GM21786 (cell line): ENCODE measurements at regions not wholly inside any gene's neighbourhood (a gene's known extent, or its start where the extent isn't known, plus 50 kb on each side); places are given as distances from the start of the nearest gene placed in this dataset.

Experiments used
- ATAC-seq: cut with Tn5 transposase; IDR thresholded peaks from one replicate; pipeline ENCODE4 v1.9.1; 2021; ENCODE audit not compliant: unreplicated experiment

DNA sequence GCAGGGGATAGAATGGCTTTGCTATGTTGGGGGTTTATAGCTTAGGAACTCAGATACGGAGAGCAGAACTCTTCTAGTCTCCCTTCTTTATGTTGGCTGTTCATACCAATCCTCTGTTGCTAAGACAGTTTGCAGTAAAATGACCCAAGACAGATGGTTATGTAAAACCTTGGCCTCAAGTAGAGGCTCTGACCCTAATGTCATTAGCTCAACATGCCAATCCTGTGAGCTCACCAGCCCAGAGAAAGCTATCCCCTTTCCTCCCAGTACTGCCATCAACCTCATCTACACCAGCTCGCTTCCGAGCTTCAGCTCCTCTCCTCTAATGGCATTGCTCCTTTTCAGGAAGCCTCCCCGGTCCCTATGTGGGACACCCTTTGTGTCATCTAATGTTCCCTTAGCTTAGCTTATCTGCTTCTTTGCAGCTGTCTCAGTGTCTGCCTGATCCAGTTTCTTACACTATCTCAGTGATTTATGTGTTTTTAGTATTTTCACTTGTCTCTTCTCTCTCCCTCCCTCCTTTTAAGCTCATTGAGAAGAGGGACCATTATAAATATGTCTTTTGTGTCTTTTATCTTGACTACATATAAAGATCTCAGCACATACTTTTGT, 281.3 kb upstream of the CLINT1 start:
- ATAC-seq, result no peak

DNA sequence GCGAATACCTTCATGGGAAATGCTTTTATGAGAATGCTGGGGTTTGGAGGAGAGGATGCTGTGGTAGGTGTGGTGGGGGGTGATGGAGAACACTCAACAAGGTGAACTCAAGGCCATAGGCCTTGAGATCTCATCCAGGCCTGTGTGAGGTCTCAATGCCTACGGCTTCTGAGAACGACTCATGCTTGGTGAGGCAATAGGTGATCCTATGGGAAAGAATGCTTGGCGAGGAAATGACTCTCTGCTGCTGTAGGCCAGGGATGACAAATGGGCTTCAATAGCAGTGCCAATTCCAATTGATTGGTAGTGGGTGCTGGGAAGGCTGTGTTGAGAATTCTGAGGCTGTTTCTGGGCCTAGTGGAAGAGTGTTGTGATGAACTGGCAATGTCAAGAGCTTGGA, 280.2 kb upstream of the CLINT1 start:
- no peak for ATAC-seq

DNA sequence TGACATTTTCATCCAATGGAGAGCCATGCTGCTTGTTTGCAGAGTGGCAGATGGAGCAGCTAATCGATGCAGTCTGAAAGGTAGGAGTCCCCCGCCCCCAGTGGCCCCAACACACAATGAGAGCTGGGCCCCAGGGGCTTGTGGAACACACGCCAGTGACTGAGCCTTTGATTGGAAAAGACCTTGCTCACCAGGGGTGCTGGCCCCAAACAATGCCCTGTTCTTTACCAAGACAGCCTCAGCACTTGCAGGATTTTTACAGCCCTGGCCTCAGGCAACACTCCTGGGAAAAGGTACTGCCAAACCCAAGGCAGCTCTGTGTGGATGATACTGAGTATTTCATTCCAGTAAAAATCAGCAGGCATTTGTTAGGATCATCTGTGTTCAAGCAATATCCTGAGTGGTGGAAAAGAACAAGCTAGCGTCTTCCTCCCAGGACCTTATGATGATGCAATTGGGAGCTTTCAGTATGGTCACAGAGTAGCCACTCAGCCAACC, 276.8 kb upstream of the CLINT1 start:
- no peak for ATAC-seq

DNA sequence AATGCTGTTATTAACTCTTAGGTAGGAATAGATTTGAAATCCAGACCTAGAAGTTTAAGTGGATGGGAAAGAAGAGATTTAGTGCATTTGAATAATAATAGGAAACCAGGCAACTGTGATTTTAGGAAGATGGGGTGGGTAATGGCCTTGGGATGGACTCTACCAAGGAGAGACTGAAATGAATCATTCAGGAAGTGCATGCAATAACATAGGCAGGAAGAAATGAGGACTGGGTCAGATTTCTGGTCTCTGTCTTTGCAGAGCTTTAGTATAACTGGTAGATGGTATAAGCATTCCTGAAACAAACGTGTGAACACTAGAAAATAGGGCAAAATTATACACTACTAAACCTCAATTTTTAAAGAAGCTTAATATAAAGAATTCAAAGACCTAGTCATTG, 274.4 kb upstream of the CLINT1 start:
- no peak for ATAC-seq

DNA sequence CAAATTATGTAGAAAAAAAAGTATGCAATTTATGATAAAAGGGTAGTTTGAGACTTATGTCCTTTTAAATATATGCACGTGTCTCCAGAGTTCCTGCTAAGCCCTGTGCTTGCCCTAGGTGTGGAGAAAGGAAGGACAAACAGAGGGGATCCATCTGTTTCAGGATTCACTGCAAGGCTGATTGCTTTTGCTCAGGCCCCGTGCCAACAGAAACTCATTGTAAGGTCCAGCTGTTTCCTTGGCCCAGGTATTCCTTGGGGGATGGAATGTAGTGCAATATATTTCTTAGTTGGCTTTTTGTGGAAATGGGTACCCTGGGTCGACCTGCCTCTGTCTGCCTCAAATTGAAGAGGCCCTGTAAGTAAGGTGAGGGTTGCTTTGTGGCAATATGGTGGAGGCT, 268.6 kb upstream of the CLINT1 start:
- ATAC-seq, result no peak

DNA sequence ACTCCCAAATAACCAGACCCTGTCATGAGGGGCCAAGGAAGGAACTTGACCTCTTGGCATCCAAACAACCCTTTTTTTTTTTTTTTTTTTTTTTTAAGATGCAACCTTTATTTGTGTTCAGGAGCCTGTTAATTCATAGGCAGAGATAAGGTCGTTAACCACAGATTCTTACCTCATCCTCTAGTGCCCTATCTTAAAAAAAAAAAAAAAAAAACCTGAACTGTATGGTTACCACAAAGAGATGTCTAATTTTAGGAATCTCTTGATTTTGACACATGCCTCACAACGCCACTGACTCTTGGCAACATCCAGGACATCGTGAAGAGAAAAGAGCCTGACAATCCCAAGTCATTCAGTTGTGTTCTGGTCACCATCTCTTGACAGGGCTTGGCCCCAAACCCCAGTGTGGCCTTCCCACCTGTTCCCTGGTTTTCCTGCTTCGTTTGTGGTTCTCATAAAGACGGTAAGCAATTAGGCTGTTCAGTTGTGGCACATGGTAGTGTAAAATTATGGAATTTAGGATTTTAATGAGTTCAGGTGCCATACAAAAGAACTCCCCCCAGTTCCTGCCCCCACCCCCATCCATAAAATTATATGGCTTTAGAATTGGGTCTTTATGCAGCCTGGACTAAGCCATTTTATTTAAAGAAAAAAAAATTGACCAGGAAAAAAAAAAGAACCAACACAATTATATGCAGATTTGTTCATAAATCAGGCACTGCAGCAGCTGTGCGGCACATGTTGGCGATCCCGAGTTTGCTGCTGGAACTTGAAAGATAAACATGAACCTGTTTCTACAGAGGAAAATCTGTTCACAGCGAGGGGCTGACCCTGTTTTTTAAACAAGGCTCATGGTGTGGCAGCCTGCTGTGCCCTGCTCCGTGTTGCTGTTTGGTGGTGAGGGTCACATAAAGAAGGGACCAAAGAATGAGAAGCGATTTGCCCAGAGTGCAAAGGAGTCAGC, 267.8 kb upstream of the CLINT1 start:
- ATAC-seq, result no peak

DNA sequence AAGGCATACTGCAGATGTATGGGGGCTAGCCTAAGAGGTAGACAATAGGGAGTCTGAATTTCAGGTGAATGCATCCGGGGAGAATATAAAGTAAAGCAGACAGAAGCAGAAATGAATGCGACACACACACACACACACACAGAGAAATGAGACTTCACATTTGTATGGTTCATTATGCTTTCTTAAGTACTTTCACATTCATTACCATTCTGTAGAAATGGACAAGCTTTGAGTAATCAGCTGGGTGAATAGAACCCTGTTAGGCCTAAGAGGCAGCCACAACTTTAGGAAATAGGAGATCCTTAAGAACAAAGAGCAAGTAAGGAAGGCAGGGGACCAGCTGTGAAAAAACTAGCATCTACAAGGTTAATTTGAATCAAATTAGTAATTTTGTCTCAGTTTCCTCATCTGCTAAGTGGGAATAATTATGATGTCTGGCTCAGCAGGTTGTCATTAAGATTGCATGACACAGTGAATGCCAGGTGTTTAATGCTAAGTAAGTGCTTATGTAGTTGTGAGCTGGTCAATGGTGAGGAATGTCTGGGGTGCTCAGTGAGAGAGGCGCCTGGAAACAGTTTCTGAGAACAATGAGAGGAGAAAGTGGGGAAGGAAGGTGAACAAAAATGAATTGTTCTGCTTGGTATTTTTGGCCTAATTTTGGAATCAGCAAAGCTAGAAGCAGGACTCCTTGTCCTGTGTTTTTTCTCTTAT, 265.8 kb upstream of the CLINT1 start:
- no peak for ATAC-seq

DNA sequence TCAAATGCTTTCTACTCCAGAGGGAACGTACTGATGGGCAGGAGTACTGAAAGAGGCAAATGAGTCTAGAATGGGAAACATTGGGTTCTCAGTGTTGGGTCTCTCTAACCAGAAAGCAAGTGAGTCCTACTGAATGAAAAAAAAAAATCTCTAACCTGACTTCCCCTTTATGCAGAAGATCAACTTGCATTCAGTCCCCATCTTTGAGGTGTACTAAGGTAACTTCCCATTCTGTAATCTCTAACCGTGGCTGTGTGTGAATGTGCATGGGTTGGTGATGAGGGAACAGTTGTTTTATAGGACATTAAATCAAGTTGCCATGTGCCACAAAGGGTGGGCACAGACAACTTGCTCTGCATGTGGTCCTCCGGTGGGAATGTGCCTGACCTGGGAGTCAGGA, 264.6 kb upstream of the CLINT1 start:
- no peak for ATAC-seq

DNA sequence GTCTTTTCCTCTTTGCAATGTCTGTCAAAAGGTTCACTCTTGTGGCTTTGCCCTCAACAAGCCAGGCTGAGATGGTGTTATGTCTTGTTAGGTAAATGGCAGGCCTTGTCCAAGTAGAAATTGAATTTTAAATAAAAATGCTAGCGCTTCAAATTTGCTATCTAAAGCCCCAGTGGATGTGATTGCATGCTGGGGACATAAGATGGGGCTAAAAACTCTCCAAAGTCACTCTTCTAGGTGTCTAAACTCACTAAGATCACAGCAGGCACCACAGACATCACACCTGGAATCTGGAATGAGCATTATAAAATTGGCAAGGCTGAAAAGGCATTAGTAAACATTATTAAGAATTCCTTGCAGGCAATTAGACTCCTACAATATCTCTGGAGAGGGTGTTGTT, 262.7 kb upstream of the CLINT1 start:
- no peak for ATAC-seq

DNA sequence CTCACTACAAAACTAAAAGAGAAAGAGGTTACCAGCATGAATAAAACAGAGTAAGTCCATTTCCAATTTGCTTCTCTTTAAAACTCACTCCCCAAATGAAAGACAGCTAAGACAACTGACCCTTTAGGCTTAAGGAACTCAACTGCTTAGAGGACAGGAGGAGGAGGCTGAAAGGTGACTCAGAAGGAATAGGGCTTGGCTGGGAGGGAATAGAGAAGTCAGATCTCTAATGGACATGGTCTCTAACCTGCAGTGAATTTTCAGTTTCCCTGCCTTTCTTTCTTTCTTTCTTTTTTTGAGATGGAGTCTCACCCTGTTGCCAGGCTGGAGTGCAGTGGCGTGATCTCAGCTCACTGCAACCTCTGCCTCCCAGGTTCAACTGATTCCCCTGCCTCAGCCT, 261.8 kb upstream of the CLINT1 start:
- no peak for ATAC-seq

DNA sequence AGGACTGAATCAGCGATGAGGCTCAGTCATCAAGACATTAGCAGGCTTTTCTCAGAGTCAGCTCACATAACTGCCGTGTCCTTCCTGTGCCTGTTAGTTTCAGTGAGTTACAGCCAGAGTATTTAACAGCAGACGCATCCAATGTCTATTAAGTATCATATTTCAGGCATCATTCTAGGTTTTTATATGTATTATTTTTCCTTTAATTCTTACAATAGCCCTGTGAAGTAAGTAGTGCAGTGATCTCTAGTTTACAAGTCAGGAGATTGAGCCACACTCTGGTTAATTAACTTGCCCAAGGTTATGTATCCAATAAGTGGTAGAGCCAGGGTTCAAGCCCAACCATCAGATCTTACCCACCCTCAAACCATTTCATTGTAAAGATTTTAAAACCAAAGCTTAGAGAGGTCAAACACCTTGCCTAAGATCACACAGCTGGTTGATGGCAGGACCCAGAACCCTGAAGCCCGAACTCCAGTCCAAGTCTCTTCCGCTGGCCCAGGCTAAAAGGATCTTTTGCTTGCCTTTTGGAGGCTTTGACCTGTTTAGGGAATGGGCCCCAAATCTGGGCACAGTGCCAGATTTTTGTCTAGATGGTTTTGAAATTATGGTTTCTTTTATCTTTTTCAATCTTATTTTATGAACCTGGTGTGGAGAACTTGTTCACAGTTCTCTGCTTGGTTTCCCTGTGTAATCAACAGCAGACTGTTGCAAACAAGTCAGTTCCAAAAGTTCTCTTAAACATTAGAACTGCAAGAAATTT, 261.2 kb upstream of the CLINT1 start:
- ATAC-seq, result no peak

DNA sequence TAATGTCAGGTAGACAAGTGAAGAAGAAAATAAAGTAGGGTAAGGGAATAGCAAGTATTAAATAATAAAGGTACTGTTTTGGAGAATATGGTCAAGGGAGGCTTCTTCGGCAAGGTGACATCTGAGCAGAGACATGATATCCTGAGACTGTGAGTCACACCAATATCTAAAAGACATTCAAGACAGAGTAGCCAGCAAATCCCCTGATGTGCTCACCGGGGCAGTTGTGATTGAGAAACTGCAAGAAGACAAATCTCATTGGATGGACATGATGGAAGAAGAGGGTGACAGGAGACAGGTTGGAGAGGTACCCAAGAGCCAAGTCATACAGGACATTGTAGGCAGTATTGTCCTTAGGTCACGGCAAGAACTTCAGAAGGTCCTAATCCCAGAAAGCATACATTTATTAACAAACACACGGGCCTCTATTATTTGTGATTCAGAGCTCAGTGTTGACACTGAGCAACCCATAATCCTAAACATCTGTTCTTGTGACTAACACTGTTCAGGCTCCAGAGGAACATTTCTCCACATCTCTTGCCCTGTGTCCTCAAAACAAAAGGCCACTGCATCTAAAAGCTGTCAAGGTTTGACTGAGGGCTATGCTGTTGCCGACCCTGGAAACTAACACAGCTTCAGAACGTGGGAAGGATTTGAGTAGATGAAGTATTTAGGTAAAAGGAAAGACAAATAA, 258.7 kb upstream of the CLINT1 start:
- no peak for ATAC-seq

DNA sequence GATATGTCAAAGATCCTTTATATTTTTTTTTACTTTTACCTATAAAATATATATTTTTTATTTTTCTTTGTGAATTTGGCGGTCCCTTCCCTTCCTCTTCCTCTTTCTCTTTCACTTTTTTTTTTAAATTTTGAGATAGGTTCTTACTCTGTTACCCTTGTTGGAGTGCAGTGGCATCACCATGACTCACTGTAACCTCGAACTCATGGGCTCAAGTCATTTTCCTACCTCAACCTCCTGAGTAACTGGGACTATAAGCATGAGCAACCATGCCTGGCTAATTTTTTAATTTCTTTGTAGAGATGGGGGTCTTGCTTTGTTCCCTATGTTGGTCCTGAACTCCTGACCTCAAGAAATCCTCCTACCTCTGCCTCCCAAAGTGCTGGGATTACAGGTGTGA, 258.0 kb upstream of the CLINT1 start:
- ATAC-seq, result no peak

DNA sequence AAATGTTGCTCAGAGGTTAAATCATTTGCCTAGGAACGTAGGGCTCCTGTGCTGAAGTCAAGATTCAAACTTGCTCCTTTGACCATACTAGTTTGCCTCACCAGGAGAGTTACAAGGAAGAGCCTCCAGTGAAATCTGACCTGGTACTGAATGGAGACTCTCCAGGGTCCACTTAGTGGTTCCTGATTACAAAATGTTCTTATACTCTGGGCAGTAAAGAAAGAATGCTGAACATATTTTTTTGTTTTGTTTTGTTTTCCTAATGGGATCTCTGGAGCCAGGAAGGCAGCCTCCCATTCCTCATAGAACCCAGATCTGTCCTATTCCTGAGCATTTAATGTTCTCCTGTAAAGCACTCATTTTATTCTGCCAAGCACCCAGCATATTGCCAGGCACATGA, 256.5 kb upstream of the CLINT1 start:
- ATAC-seq, result no peak

DNA sequence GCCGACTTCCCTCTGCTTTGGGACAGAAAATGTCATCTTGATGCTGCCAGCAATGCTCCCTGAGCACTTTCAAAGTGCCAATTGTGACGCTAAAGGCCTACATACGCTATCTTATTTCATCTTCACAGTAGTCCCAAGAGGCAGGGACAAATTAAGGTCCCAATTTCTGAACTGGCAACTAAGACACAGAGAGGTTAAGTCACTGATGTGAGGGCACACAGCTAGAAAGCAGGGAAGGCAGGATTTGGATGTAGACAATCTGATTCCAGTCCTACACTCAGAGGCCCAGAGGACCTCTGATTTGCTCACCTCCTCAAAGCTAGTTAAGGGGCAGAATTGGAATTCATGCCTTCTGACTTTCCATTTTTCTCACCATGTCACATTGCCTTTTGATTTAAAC, 249.2 kb upstream of the CLINT1 start:
- ATAC-seq, result no peak

DNA sequence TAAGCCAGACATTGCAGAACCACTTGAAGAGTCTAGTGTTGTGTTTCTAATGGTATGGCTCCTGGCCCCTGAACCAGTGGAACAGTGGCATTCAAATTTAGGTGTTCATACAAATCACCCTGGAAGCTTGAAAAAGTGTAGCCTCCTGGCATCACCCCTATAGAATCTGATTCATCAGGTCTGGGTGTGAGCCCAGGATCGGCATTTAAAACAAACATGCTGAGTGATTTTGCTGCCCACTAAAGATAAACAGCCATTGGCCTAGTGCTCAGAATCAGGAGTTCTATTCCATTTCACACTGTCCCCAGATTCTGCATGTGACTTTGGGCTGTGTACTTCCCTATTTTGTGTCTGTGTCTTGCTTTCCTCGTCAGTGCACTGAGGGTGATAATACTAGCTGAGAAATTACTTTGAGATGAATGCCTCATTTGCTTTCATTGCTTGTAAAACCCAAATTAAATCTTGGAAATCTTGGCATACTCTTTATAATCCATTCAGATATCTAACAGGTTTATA, 241.5 kb upstream of the CLINT1 start:
- ATAC-seq, result no peak

DNA sequence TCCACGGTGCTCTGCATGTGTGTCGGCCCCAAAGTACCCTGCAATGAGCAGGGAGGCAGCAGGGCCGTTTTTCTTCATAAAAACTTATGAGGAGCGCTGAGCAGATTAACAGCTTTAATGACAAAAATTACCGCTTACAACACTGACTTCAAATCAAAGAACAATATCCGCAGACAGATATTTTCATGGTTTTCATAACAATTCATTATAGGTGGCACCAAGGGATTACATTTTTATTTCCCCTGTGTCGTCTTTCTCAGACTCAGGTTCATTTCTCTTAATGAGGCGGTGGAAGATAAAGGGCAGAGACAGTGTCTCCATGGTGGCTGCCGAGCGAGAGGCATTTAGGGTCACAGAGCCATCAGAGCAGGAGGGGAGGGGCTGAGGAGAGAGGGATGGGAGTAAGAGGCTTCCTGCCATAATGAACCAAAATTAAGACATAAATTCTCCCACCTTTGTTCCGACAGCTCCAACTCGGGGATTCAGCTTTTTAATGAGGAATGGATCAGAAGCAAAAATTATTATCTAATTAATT, 240.7 kb upstream of the CLINT1 start:
- no peak for ATAC-seq

DNA sequence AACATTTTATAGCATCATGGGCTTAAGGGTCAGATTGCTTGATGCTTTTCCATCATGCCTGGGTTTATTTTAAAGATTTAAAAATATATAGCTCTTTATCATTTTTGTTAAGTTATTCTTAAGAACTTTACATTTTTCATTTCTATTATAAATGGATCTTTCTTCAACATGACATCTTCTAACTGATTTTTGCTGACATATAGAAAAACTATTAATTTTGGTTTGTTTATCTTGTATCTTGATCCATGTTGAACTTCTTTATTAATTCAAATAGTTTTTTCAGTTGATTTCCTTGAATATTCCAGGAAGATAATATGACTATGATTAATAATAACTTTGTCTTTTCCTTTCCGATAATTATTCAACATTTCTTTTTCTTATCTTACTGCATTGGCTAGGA, 237.9 kb upstream of the CLINT1 start:
- no peak for ATAC-seq

DNA sequence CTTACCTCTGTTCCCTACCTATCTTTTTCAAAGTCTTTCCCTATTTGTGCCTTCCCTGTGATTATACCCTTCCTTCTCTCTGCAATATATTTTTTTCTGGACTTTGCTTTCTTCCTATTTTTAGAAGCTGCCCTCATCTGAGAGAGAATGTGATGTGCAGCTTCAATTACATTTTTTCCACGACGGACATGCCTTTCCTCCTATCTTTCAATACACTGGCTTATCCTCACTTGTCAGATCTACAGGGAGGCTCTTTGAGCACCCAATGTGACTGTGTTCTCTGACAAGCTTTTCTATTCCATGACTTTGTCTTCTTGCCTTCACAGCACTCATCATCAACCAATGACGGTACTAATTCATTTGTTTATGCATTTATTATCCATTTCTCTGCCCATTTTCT, 227.9 kb upstream of the CLINT1 start:
- no peak for ATAC-seq

DNA sequence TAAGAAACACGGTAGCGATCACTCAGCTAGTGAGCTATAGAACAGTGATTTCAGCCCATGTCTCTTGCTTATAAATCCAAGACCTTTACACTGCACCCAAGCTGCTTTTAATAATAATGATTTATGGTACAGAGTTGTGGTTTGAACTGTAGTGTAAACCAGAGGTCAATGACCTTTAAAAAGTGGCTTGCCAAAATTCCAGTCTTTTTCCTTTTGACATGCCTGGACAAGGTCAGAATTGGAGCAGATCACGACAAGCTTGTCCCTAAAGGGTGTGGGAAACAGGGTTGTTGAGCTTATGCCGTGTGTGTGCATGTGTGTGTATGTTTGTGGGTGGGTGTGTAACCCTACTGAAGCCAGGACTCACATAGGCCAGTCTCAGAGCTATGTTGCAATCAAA, 225.3 kb upstream of the CLINT1 start:
- no peak for ATAC-seq
